ENCODE measurements at regions not wholly inside any gene's neighbourhood (a gene's known extent, or its start where the extent isn't known, plus 50 kb on each side); places are given as distances from the start of the nearest gene placed in this dataset.

- TF ChIP-seq, protein P1, sequence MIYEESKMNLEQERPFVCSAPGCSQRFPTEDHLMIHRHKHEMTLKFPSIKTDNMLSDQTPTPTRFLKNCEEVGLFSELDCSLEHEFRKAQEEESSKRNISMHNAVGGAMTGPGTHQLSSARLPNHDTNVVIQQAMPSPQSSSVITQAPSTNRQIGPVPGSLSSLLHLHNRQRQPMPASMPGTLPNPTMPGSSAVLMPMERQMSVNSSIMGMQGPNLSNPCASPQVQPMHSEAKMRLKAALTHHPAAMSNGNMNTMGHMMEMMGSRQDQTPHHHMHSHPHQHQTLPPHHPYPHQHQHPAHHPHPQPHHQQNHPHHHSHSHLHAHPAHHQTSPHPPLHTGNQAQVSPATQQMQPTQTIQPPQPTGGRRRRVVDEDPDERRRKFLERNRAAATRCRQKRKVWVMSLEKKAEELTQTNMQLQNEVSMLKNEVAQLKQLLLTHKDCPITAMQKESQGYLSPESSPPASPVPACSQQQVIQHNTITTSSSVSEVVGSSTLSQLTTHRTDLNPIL (CRISPR knock-in tag; IDR thresholded peaks at IDR 0.05; ENCODE audit: low read depth): no peak
- no peak for TF ChIP-seq BACH2 (CRISPR knock-in tag; IDR thresholded peaks at IDR 0.05; ENCODE audit: borderline replicate concordance)
- TF ChIP-seq TSHZ2 (CRISPR knock-in tag; IDR thresholded peaks at IDR 0.05): no peak
- no peak for TF ChIP-seq ZFP30 (CRISPR knock-in tag; IDR thresholded peaks at IDR 0.05)
- TF ChIP-seq CSRNP3 (CRISPR knock-in tag; IDR thresholded peaks at IDR 0.05): no peak
- TF ChIP-seq PPARA (CRISPR knock-in tag; IDR thresholded peaks at IDR 0.05; ENCODE audit: borderline replicate concordance): no peak
- TF ChIP-seq, protein P2, sequence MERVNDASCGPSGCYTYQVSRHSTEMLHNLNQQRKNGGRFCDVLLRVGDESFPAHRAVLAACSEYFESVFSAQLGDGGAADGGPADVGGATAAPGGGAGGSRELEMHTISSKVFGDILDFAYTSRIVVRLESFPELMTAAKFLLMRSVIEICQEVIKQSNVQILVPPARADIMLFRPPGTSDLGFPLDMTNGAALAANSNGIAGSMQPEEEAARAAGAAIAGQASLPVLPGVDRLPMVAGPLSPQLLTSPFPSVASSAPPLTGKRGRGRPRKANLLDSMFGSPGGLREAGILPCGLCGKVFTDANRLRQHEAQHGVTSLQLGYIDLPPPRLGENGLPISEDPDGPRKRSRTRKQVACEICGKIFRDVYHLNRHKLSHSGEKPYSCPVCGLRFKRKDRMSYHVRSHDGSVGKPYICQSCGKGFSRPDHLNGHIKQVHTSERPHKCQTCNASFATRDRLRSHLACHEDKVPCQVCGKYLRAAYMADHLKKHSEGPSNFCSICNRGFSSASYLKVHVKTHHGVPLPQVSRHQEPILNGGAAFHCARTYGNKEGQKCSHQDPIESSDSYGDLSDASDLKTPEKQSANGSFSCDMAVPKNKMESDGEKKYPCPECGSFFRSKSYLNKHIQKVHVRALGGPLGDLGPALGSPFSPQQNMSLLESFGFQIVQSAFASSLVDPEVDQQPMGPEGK (CRISPR knock-in tag; IDR thresholded peaks at IDR 0.05; ENCODE audit: borderline replicate concordance): no peak
- TF ChIP-seq CSDC2 (CRISPR knock-in tag; IDR thresholded peaks at IDR 0.05): no peak
- no peak for TF ChIP-seq ZNF8 (CRISPR knock-in tag; IDR thresholded peaks at IDR 0.05)
- no peak for ATAC-seq
These were observed 1410.4 kb upstream of the ZEB2 start for GRCh38 chr2:145930318-145930717.

DNA sequence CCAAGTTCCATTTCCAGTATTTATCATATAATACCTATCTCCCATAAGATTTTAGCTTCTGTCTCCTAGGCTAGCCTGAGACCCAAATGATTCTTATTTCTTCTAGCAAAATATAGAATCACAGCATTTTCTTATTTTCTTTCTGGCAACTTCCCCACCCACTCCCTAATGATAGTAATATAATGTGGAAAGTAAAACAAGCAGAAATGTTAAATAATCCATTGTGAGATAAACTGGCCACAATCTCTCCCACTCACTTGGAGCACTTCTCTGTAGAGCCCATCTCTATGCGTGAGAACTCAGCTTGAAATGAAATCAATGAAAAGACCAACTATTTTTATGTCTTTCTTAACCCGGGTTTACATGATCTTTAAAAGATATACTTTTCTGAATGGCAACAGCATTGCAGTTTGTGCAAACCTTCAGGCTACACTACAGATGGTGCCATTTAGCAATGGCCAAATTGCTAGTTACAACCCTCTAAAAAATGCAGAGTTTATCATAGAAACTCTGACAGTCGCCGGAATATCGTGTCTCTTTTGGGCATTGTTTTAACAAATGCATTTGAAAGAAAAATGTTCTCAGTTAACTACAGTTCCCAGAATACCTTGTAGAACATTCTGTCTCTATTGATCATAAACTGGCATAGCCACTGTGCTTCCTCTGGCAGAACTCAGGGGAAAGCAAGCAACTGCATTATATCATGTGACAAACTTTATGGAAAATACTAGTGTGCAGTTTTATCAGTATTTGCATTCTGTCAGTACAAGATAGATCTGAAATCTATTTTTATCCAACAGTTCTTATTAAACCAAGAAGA lies 1407.4 kb upstream of the ZEB2 start:
- ATAC-seq: no peak
- TF ChIP-seq TSHZ2 (CRISPR knock-in tag; IDR thresholded peaks at IDR 0.05) (no peak), ISL1 (CRISPR knock-in tag; IDR thresholded peaks at IDR 0.05) (no peak), RARB (CRISPR knock-in tag; IDR thresholded peaks at IDR 0.05) (no peak), ESRRG (CRISPR knock-in tag; IDR thresholded peaks at IDR 0.05) (no peak), ZFP30 (CRISPR knock-in tag; IDR thresholded peaks at IDR 0.05) (no peak), CSDC2 (CRISPR knock-in tag; IDR thresholded peaks at IDR 0.05) (no peak), ZNF565 (CRISPR knock-in tag; conservative IDR thresholded peaks at IDR 0.05; ENCODE audit: low read depth) (no peak), TOX (CRISPR knock-in tag; IDR thresholded peaks at IDR 0.05; ENCODE audit: borderline replicate concordance) (no peak), ARNTL (CRISPR knock-in tag; IDR thresholded peaks at IDR 0.05; ENCODE audit: borderline replicate concordance, low read depth) (no peak), ZNF8 (CRISPR knock-in tag; IDR thresholded peaks at IDR 0.05) (no peak), OSR1 (CRISPR knock-in tag; IDR thresholded peaks at IDR 0.05) (no peak), CSRNP3 (CRISPR knock-in tag; IDR thresholded peaks at IDR 0.05) (no peak), POU6F1 (CRISPR knock-in tag; IDR thresholded peaks at IDR 0.05; ENCODE audit: borderline replicate concordance, low read depth) (no peak), GLIS3 (CRISPR knock-in tag; IDR thresholded peaks at IDR 0.05) (no peak), SNAI2 (CRISPR knock-in tag; IDR thresholded peaks at IDR 0.05) (no peak), ZNF70 (CRISPR knock-in tag; IDR thresholded peaks at IDR 0.05) (no peak)
- TF ChIP-seq, protein P2 (CRISPR knock-in tag; IDR thresholded peaks at IDR 0.05; ENCODE audit: borderline replicate concordance): no peak
- TF ChIP-seq, protein P1 (CRISPR knock-in tag; IDR thresholded peaks at IDR 0.05; ENCODE audit: low read depth): no peak
